Neural crest cell (in vitro differentiated cells): ENCODE measurements at regions not wholly inside any gene's neighbourhood (a gene's known extent, or its start where the extent isn't known, plus 50 kb on each side); places are given as distances from the start of the nearest gene placed in this dataset.

Experiments used
- DNase-seq: peaks from one replicate; pipeline ENCODE4 v3.0.0; 2021; ENCODE audit warnings: low read depth, mixed read lengths, low spot score
- H3K27ac Mint-ChIP-seq: one replicate; pipeline ENCODE4 v1.8.0; 2021; ENCODE audit warnings: mild to moderate bottlenecking, mixed read lengths; ENCODE audit not compliant: unreplicated experiment
- H3K27me3 Mint-ChIP-seq: 2 replicates; pipeline ENCODE4 v1.8.0; 2021; ENCODE audit warnings: low read depth, mild to moderate bottlenecking, mixed read lengths
- H3K36me3 Mint-ChIP-seq: 2 replicates; pipeline ENCODE4 v1.8.0; 2021; ENCODE audit warnings: low read depth, mild to moderate bottlenecking, mixed read lengths
- H3K4me1 Mint-ChIP-seq: 2 replicates; pipeline ENCODE4 v1.8.0; 2021; ENCODE audit warnings: mixed read lengths
- H3K4me3 Mint-ChIP-seq: one replicate; pipeline ENCODE4 v1.8.0; 2021; ENCODE audit warnings: mild to moderate bottlenecking, mixed read lengths
- H3K9me3 Mint-ChIP-seq: 2 replicates; pipeline ENCODE4 v1.8.0; 2021; ENCODE audit warnings: mixed read lengths
- CTCF ChIP-seq: fragments of 200-600 bp; sonication (generic); conservative IDR thresholded peaks from 2 replicates; pipeline ENCODE4 v1.5.0; 2021; ENCODE audit warnings: antibody characterized with exemption, mild to moderate bottlenecking

DNA sequence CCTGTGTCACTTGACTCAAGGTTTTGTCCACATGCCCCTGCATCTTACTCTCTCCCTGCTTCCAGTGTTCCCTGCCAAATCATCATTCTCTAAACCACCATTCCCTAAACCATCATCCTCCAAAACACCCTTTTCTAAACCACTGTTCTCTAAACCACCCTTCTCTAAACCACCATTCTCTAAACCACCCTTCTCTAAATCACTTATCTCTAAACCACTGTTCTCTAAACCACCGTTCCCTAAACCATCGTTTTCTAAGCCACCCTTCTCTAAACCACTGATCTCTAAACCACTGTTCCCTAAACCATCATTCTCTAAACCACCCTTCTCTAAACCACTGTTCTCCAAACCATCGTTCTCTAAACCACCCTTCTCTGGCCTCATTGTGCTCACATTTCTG, 142.1 kb downstream of the CXCL12 start:
- H3K9me3 Mint-ChIP-seq = peaks cover 13% of the 10 kb centered on the region
- no peaks in the 10 kb centered on the region for H3K4me1 Mint-ChIP-seq
- no peaks in the 10 kb centered on the region for H3K36me3 Mint-ChIP-seq
- H3K4me3 Mint-ChIP-seq = no peak overlapping the region
- DNase-seq = no peak
- no peaks in the 10 kb centered on the region for H3K27me3 Mint-ChIP-seq
- TF ChIP-seq CTCF = no peak
- no peak overlapping the region for H3K27ac Mint-ChIP-seq

GRCh38 chr10:44242091-44242490, 142.8 kb downstream of the CXCL12 start:
- no peak overlapping the region for H3K4me3 Mint-ChIP-seq
- H3K27me3 Mint-ChIP-seq = no peaks in the 10 kb centered on the region
- H3K4me1 Mint-ChIP-seq = no peaks in the 10 kb centered on the region
- H3K9me3 Mint-ChIP-seq = peaks cover 10% of the 10 kb centered on the region
- H3K27ac Mint-ChIP-seq = no peak overlapping the region
- no peaks in the 10 kb centered on the region for H3K36me3 Mint-ChIP-seq
- DNase-seq = no peak
- TF ChIP-seq CTCF = no peak

GRCh38 chr10:44240584-44241205, 144.2 kb downstream of the CXCL12 start:
- no peak for DNase-seq
- peaks cover 4% of the 10 kb centered on the region for H3K9me3 Mint-ChIP-seq
- H3K27ac Mint-ChIP-seq = peak overlapping the region; percentile 66
- H3K4me3 Mint-ChIP-seq = no peak overlapping the region
- TF ChIP-seq CTCF = no peak
- H3K4me1 Mint-ChIP-seq = no peaks in the 10 kb centered on the region
- no peaks in the 10 kb centered on the region for H3K36me3 Mint-ChIP-seq
- H3K27me3 Mint-ChIP-seq = no peaks in the 10 kb centered on the region

- no peak overlapping the region for H3K27ac Mint-ChIP-seq
- no peak for TF ChIP-seq CTCF
- no peak for DNase-seq
- H3K9me3 Mint-ChIP-seq = peaks cover 4% of the 10 kb centered on the region
- no peak overlapping the region for H3K4me3 Mint-ChIP-seq
- peaks cover 10% of the 10 kb centered on the region for H3K4me1 Mint-ChIP-seq
- H3K36me3 Mint-ChIP-seq = no peaks in the 10 kb centered on the region
- no peaks in the 10 kb centered on the region for H3K27me3 Mint-ChIP-seq
These were observed 146.7 kb downstream of the CXCL12 start for GRCh38 chr10:44238212-44238611.

GRCh38 chr10:44237364-44238049, 147.4 kb downstream of the CXCL12 start:
- TF ChIP-seq CTCF = no peak
- Mint-ChIP-seq H3K27ac (no peak overlapping the region), H3K27me3 (no peaks in the 10 kb centered on the region), H3K4me3 (no peak overlapping the region), H3K9me3 (peaks cover 4% of the 10 kb centered on the region), H3K36me3 (peaks cover 4% of the 10 kb centered on the region), H3K4me1 (peaks cover 15% of the 10 kb centered on the region)
- DNase-seq = no peak
